ENCODE measurements at regions not wholly inside any gene's neighbourhood (a gene's known extent, or its start where the extent isn't known, plus 50 kb on each side); places are given as distances from the start of the nearest gene placed in this dataset.

GRCh38 chr2:121904656-121905055, 149.2 kb downstream of the TSN start:
- no peak overlapping the region for H2BK12ac ChIP-seq (ENCODE audit: low read depth, low read length)
- no peak overlapping the region for H4K8ac ChIP-seq (ENCODE audit: extremely low read depth, insufficient read depth, low read length)
- no peak overlapping the region for H2BK120ac ChIP-seq (replicated peaks; ENCODE audit: low read depth, low read length)
- H3K23ac ChIP-seq (ENCODE audit: insufficient read length) = no peak overlapping the region
- no peak overlapping the region for H3K27ac ChIP-seq (ENCODE audit: low read depth, low read length)
- H4K5ac ChIP-seq (ENCODE audit: insufficient read length, low read depth, low read length) = no peak overlapping the region
- no peak overlapping the region for H2AK5ac ChIP-seq (ENCODE audit: low read depth, low read length)
- ChIA-PET POLR2A (ENCODE audit: partially characterized antibody) (no interaction called here), CTCF (ENCODE audit: partially characterized antibody) (interaction anchor here (0.8 to 9.0 kb wide), 3 partner anchors 9 to 17 kb away, joined by 3 to 94 read pairs (median 6); no protein-coding TSS in a partner anchor)
- H2AFZ ChIP-seq (ENCODE audit: low read length) = no peak overlapping the region
- no peak overlapping the region for H3K56ac ChIP-seq (replicated peaks; ENCODE audit: insufficient read length, low read depth, low read length)
- no peaks in the 10 kb centered on the region; a peak in 1 of 7 replicates for H3K27me3 ChIP-seq (replicated peaks in 1 of 4; ENCODE audit: control insufficient read depth in 3 of 4, extremely low read depth in 1 of 4, insufficient read depth in 3 of 4, low read length in 3 of 4)
- WGBS, 2 experiments (ENCODE audit: extremely low coverage in 1 of 2, insufficient coverage in 1 of 2, insufficient read length in 1 of 2, insufficient replicate concordance in 2 of 2, low coverage in 1 of 2, low lambda C conversion rate in 2 of 2, missing lambda C conversion rate in 1 of 2) = 83% methylated on average over 2 of the region's 2 CpGs; no CpG with 5 or more reads in 1 of the 2 experiments
- no peak overlapping the region for H2BK5ac ChIP-seq (ENCODE audit: low read depth, low read length)
- H4K91ac ChIP-seq (replicated peaks; ENCODE audit: insufficient read length, low read length) = no peak overlapping the region
- no peak overlapping the region for H2BK15ac ChIP-seq (ENCODE audit: low read length)
- no peak overlapping the region for H3K18ac ChIP-seq (ENCODE audit: extremely low read depth, low read length)
- no peak overlapping the region for H3K4me3 ChIP-seq (ENCODE audit: extremely low read depth in 1 of 4, insufficient read depth in 2 of 4, low read depth in 3 of 4, low read length in 4 of 4)
- no peaks in the 10 kb centered on the region for H3K79me2 ChIP-seq (ENCODE audit: control insufficient read depth in 1 of 2, insufficient read depth in 2 of 2, low read length in 2 of 2)
- no peaks in the 10 kb centered on the region; the same call in 1 of the 2 replicates for H3K79me1 ChIP-seq (ENCODE audit: low read depth, low read length)
- H3K23me2 ChIP-seq (ENCODE audit: low read depth, low read length) = no peaks in the 10 kb centered on the region
- no peaks in the 10 kb centered on the region for H3K36me3 ChIP-seq (ENCODE audit: control insufficient read depth in 2 of 4, insufficient read depth in 4 of 4, low read length in 3 of 4)
- H3K9me3 ChIP-seq (ENCODE audit: insufficient read depth in 2 of 2, low read depth in 1 of 2, low read length in 1 of 2) = 0 out of 4 replicates have a peak, but pooled peaks cover 0 to 3% of the 10 kb centered on the region in 2 experiments
- no peaks in the 10 kb centered on the region; a peak in 2 of 7 replicates for H3K4me1 ChIP-seq (replicated peaks in 1 of 4; ENCODE audit: control insufficient read depth in 3 of 4, insufficient read depth in 4 of 4, low read length in 3 of 4)
- no peak overlapping the region for H2BK20ac ChIP-seq (ENCODE audit: low read length)
- H3K9ac ChIP-seq (replicated peaks in 1 of 4; ENCODE audit: extremely low read depth in 1 of 4, low read depth in 3 of 4, low read length in 3 of 4) = no peak overlapping the region
- no peak for FAIRE-seq
- H3K4me2 ChIP-seq (ENCODE audit: insufficient read depth in 1 of 2, low read depth in 2 of 2, low read length in 2 of 2) = no peak overlapping the region
- H3K4ac ChIP-seq (replicated peaks; ENCODE audit: insufficient read length, low read depth, low read length) = no peak overlapping the region
- H4K20me1 ChIP-seq (replicated peaks in 1 of 2; ENCODE audit: control insufficient read depth in 1 of 2, insufficient read depth in 2 of 2, low read length in 2 of 2) = no peaks in the 10 kb centered on the region
- H3K14ac ChIP-seq (ENCODE audit: insufficient read length) = no peak overlapping the region
- no peak for DNase-seq (ENCODE audit: low read depth in 1 of 2, low spot score in 2 of 2)
- TF ChIP-seq HDAC2 (IDR thresholded peaks at IDR 0.05; ENCODE audit: borderline replicate concordance in 1 of 2, low read depth in 2 of 2, low read length in 2 of 2) (no peak), MAX (IDR thresholded peaks at IDR 0.05) (no peak), YY1 (IDR thresholded peaks at IDR 0.05; ENCODE audit: low read depth, low read length) (no peak), KDM4A (IDR thresholded peaks at IDR 0.05; ENCODE audit: low read depth, low read length, severe bottlenecking) (no peak), TAF7 (optimal IDR thresholded peaks at IDR 0.05; ENCODE audit: borderline replicate concordance, low read depth, low read length) (no peak), E2F6 (IDR thresholded peaks at IDR 0.05) (no peak), SP4 (IDR thresholded peaks at IDR 0.05; ENCODE audit: low read length) (no peak), RFX5 (IDR thresholded peaks at IDR 0.05; ENCODE audit: borderline replicate concordance, low read depth, low read length) (no peak), SIN3A (conservative IDR thresholded peaks at IDR 0.05 in 1 of 2, IDR thresholded peaks at IDR 0.05 in 1 of 2; ENCODE audit: low read depth in 1 of 2, low read length in 2 of 2) (no peak), BRCA1 (IDR thresholded peaks at IDR 0.05; ENCODE audit: low read depth, low read length) (no peak), ATF3 (IDR thresholded peaks at IDR 0.05; ENCODE audit: insufficient read depth, low read depth, low read length) (no peak), RNF2 (IDR thresholded peaks at IDR 0.05; ENCODE audit: borderline replicate concordance, low read depth, low read length, missing control alignments, poor library complexity, severe bottlenecking) (no peak)
